Endothelial cell of umbilical vein (primary cell): ENCODE measurements at regions not wholly inside any gene's neighbourhood (a gene's known extent, or its start where the extent isn't known, plus 50 kb on each side); places are given as distances from the start of the nearest gene placed in this dataset.

ENCODE experiments used
- POLR2A ChIP-seq: IDR thresholded peaks from 2 replicates; pipeline ENCODE4 v1.6.1; 2012; ENCODE audit warnings: low read depth, mild to moderate bottlenecking, control low read depth, low read length
- TF ChIP-seq, protein P1 (sequence below), 2 donors: IDR thresholded peaks; 1 replicate in 1 of 2; 2 replicates in 1 of 2; pipeline ENCODE4 v1.5.1; 2011; ENCODE audit warnings: low read length in 2 of 2, mild to moderate bottlenecking in 2 of 2, moderate library complexity in 2 of 2, control low read depth in 1 of 2, inconsistent platforms in 1 of 2, low read depth in 1 of 2; ENCODE audit not compliant: insufficient read depth in 1 of 2; ENCODE audit errors: extremely low read depth in 1 of 2

GRCh38 chr18:21167641-21168377, 56.2 kb upstream of the ROCK1 start:
- TF ChIP-seq POLR2A, result no peak
- TF ChIP-seq, protein P1, sequence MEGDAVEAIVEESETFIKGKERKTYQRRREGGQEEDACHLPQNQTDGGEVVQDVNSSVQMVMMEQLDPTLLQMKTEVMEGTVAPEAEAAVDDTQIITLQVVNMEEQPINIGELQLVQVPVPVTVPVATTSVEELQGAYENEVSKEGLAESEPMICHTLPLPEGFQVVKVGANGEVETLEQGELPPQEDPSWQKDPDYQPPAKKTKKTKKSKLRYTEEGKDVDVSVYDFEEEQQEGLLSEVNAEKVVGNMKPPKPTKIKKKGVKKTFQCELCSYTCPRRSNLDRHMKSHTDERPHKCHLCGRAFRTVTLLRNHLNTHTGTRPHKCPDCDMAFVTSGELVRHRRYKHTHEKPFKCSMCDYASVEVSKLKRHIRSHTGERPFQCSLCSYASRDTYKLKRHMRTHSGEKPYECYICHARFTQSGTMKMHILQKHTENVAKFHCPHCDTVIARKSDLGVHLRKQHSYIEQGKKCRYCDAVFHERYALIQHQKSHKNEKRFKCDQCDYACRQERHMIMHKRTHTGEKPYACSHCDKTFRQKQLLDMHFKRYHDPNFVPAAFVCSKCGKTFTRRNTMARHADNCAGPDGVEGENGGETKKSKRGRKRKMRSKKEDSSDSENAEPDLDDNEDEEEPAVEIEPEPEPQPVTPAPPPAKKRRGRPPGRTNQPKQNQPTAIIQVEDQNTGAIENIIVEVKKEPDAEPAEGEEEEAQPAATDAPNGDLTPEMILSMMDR (IDR thresholded peaks at IDR 0.05; ENCODE audit: extremely low read depth in 1 of 2, insufficient read depth in 1 of 2, low read depth in 1 of 2, low read length in 2 of 2), result no peak
